Loucy (cell line): ENCODE measurements at regions not wholly inside any gene's neighbourhood (a gene's known extent, or its start where the extent isn't known, plus 50 kb on each side); places are given as distances from the start of the nearest gene placed in this dataset.

Experiments used
- H2AFZ ChIP-seq: fragments of 200-600 bp; sonication (generic); 2 replicates; pipeline ENCODE4 v1.6.0; 2016; ENCODE audit warnings: antibody characterized with exemption, mild to moderate bottlenecking, low read length, moderate library complexity
- H3F3A ChIP-seq: fragments of 200-600 bp; 2 replicates; pipeline ENCODE4 v1.6.0; 2016; ENCODE audit warnings: antibody characterized with exemption, low read depth, mild to moderate bottlenecking
- H3K27me3 ChIP-seq: fragments of 200-600 bp; sonication (generic); 2 replicates; pipeline ENCODE4 v1.6.1; 2014; ENCODE audit warnings: low read length, mild to moderate bottlenecking; ENCODE audit not compliant: insufficient read depth, poor library complexity, severe bottlenecking
- H3K36me3 ChIP-seq: fragments of 200-600 bp; sonication (generic); 2 replicates; pipeline ENCODE4 v1.6.1; 2016; ENCODE audit warnings: low read length; ENCODE audit not compliant: insufficient read depth
- H3K4me1 ChIP-seq: fragments of 200-600 bp; sonication (generic); 2 replicates; pipeline ENCODE4 v1.5.1; 2014; ENCODE audit warnings: low read length, mild to moderate bottlenecking; ENCODE audit not compliant: insufficient read depth, poor library complexity, severe bottlenecking
- H3K4me2 ChIP-seq: fragments of 200-600 bp; sonication (generic); 2 replicates; pipeline ENCODE4 v1.6.0; 2014; ENCODE audit warnings: antibody characterized with exemption, low read length, low read depth, mild to moderate bottlenecking; ENCODE audit not compliant: poor library complexity, severe bottlenecking
- H3K4me3 ChIP-seq: fragments of 200-600 bp; sonication (generic); 2 replicates; pipeline ENCODE4 v1.5.1; 2014; ENCODE audit warnings: low read length, mild to moderate bottlenecking, mixed read lengths; ENCODE audit not compliant: poor library complexity, severe bottlenecking
- H3K79me2 ChIP-seq: fragments of 200-600 bp; sonication (generic); 2 replicates; pipeline ENCODE4 v1.6.1; 2014; ENCODE audit warnings: low read length; ENCODE audit not compliant: insufficient read depth
- H3K9ac ChIP-seq: fragments of 200-600 bp; sonication (generic); 2 replicates; pipeline ENCODE4 v1.6.0; 2014; ENCODE audit warnings: mild to moderate bottlenecking, low read depth, low read length, moderate library complexity; ENCODE audit not compliant: poor library complexity, severe bottlenecking
- H3K9me2 ChIP-seq: fragments of 200-600 bp; sonication (generic); replicated peaks from 2 replicates; pipeline ENCODE4 v1.6.1; 2016; ENCODE audit warnings: low read depth, low read length, mixed read lengths
- H3K9me3 ChIP-seq: fragments of 200-600 bp; sonication (generic); 2 replicates; pipeline ENCODE4 v1.6.1; 2014; ENCODE audit warnings: mild to moderate bottlenecking, antibody characterized with exemption, low read length, low read depth; ENCODE audit not compliant: insufficient read depth
- H4K20me1 ChIP-seq: fragments of 200-600 bp; sonication (generic); 2 replicates; pipeline ENCODE4 v1.6.0; 2014; ENCODE audit warnings: antibody characterized with exemption, low read length, mild to moderate bottlenecking; ENCODE audit not compliant: insufficient read depth, poor library complexity, severe bottlenecking
- CTCF ChIP-seq: fragments of 200-600 bp; sonication (generic); conservative IDR thresholded peaks from 2 replicates; pipeline ENCODE4 v1.5.1; 2014; ENCODE audit warnings: mild to moderate bottlenecking, antibody characterized with exemption, low read length
- EZH2phosphoT487 ChIP-seq: fragments of 200-600 bp; IDR thresholded peaks from 2 replicates; pipeline ENCODE4 v1.6.1; 2018; ENCODE audit warnings: antibody characterized with exemption, mild to moderate bottlenecking, moderate library complexity, borderline replicate concordance

- Histone ChIP-seq H3K9me3 (no peaks in the 10 kb centered on the region), H3K9ac (no peak overlapping the region), H2AFZ (no peak overlapping the region), H3K27me3 (no peaks in the 10 kb centered on the region), H3K79me2 (no peaks in the 10 kb centered on the region), H3K36me3 (no peaks in the 10 kb centered on the region), H3F3A (no peaks in the 10 kb centered on the region), H3K9me2 (no peaks in the 10 kb centered on the region), H3K4me1 (no peaks in the 10 kb centered on the region), H4K20me1 (no peaks in the 10 kb centered on the region), H3K4me3 (no peak overlapping the region), H3K4me2 (no peak overlapping the region)
- TF ChIP-seq EZH2phosphoT487 (no peak), CTCF (no peak)
These were observed 103.3 kb upstream of the CMC1 start for GRCh38 chr3:28138043-28138610.

GRCh38 chr3:28139288-28139687, 102.1 kb upstream of the CMC1 start:
- Histone ChIP-seq H3K79me2 (no peaks in the 10 kb centered on the region), H3K9me3 (no peaks in the 10 kb centered on the region), H3K36me3 (no peaks in the 10 kb centered on the region), H3K9me2 (no peaks in the 10 kb centered on the region), H4K20me1 (no peaks in the 10 kb centered on the region), H3K9ac (no peak overlapping the region), H3K4me2 (no peak overlapping the region), H3K27me3 (no peaks in the 10 kb centered on the region), H3F3A (no peaks in the 10 kb centered on the region), H3K4me3 (no peak overlapping the region), H2AFZ (no peak overlapping the region), H3K4me1 (no peaks in the 10 kb centered on the region)
- TF ChIP-seq EZH2phosphoT487 (no peak), CTCF (no peak)

- H3K9me3 ChIP-seq = no peaks in the 10 kb centered on the region
- no peaks in the 10 kb centered on the region for H3K27me3 ChIP-seq
- no peak for TF ChIP-seq CTCF
- no peak for TF ChIP-seq EZH2phosphoT487
- H3K79me2 ChIP-seq = no peaks in the 10 kb centered on the region
- H3K9ac ChIP-seq = no peak overlapping the region
- no peak overlapping the region for H3K4me3 ChIP-seq
- no peaks in the 10 kb centered on the region for H3K4me1 ChIP-seq
- no peaks in the 10 kb centered on the region for H3F3A ChIP-seq
- H3K9me2 ChIP-seq = no peaks in the 10 kb centered on the region
- no peak overlapping the region for H3K4me2 ChIP-seq
- no peaks in the 10 kb centered on the region for H3K36me3 ChIP-seq
- no peak overlapping the region for H2AFZ ChIP-seq
- no peaks in the 10 kb centered on the region for H4K20me1 ChIP-seq
These were observed 101.3 kb upstream of the CMC1 start for GRCh38 chr3:28139967-28140634.
